Fibroblast of lung (primary cell): ENCODE measurements at regions not wholly inside any gene's neighbourhood (a gene's known extent, or its start where the extent isn't known, plus 50 kb on each side); places are given as distances from the start of the nearest gene placed in this dataset.
A peak's percentile ranks its signal among the peaks of the same experiment; 100 is the strongest.

Source experiments
- DNase-seq, 2 donors: peaks; one replicate each; pipeline versions ENCODE4 v3.0.0 to v3.0.0-alpha.2; 2010; ENCODE audit warnings: low read depth in 2 of 2
- H2AFZ ChIP-seq: 2 replicates; pipeline ENCODE4 v1.5.1; 2012; ENCODE audit warnings: low read length, control low read depth, inconsistent platforms
- H3K27ac ChIP-seq: 2 replicates; pipeline ENCODE4 v1.5.1; 2011; ENCODE audit warnings: low read length, control low read depth; ENCODE audit not compliant: insufficient read depth
- H3K27me3 ChIP-seq: 2 replicates; pipeline ENCODE4 v1.5.1; 2011; ENCODE audit warnings: mild to moderate bottlenecking, low read length; ENCODE audit not compliant: control insufficient read depth, insufficient read depth
- H3K36me3 ChIP-seq: 2 replicates; pipeline ENCODE4 v1.5.1; 2011; ENCODE audit warnings: low read length; ENCODE audit not compliant: control insufficient read depth, insufficient read depth
- H3K4me1 ChIP-seq: 2 replicates; pipeline ENCODE4 v1.5.1; 2011; ENCODE audit warnings: low read length; ENCODE audit not compliant: control insufficient read depth, insufficient read depth; ENCODE audit errors: extremely low read depth
- H3K4me2 ChIP-seq: 2 replicates; pipeline ENCODE4 v1.5.1; 2011; ENCODE audit warnings: low read length, control low read depth; ENCODE audit not compliant: insufficient read depth; ENCODE audit errors: extremely low read depth
- H3K4me3 ChIP-seq, 4 experiments: fragments of 200-600 bp in 1 of 4; sonication (generic) in 1 of 4; replicated peaks in 1 of 4; 2 replicates each; pipeline ENCODE4 v1.5.1; 2011 to 2016; ENCODE audit warnings: low read length in 4 of 4, low read depth in 3 of 4, mild to moderate bottlenecking in 3 of 4, control low read depth in 2 of 4, inconsistent platforms in 1 of 4, mixed read lengths in 1 of 4; ENCODE audit not compliant: insufficient read depth in 1 of 4; ENCODE audit errors: control extremely low read depth in 1 of 4
- H3K79me2 ChIP-seq: 2 replicates; pipeline ENCODE4 v1.5.1; 2012; ENCODE audit warnings: mild to moderate bottlenecking, low read length, inconsistent platforms; ENCODE audit not compliant: control insufficient read depth, insufficient read depth
- H3K9ac ChIP-seq: 2 replicates; pipeline ENCODE4 v1.5.1; 2011; ENCODE audit warnings: mild to moderate bottlenecking, low read length, control low read depth; ENCODE audit not compliant: insufficient read depth
- H3K9me3 ChIP-seq: 2 replicates; pipeline ENCODE4 v1.5.1; 2012; ENCODE audit warnings: low read depth, low read length; ENCODE audit not compliant: control insufficient read depth, insufficient read depth
- H4K20me1 ChIP-seq: 2 replicates; pipeline ENCODE4 v1.5.1; 2011; ENCODE audit warnings: low read length; ENCODE audit not compliant: control insufficient read depth, insufficient read depth; ENCODE audit errors: extremely low read depth
- EZH2 ChIP-seq: IDR thresholded peaks from 2 replicates; pipeline ENCODE4 v1.5.1; 2012; ENCODE audit warnings: low read length, control low read depth, mild to moderate bottlenecking; ENCODE audit errors: missing control alignments
- TF ChIP-seq, protein P1 (sequence below), 2 donors: IDR thresholded peaks in 1 of 2; conservative IDR thresholded peaks in 1 of 2; 1 replicate in 1 of 2; 2 replicates in 1 of 2; pipeline ENCODE4 v1.5.1; 2011 to 2012; ENCODE audit warnings: low read length in 2 of 2, control low read depth in 1 of 2, inconsistent platforms in 1 of 2, low read depth in 1 of 2, mild to moderate bottlenecking in 1 of 2

DNA sequence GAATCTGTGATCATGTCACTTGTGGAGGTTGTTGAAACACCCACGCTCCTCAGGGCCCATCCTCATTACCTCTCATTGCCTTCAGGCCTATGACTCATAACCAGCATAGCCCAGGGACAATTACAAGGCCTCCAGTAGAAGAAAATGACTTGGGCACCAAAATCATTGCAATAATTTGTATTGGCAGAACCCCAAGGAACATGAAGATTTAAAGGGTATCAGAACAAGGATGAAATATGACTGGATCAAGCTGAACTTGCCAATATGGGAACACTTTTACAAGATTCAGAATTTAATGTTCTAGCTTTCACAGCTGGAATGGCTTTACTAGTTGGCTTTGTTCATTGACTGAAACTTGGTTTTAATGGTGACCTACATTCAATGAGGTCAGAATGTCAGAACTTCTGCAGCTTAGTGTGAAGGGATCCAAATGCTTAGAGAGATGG lies 156.4 kb downstream of the COPS8 start:
- Histone ChIP-seq H3K27me3 (no peaks in the 10 kb centered on the region), H3K36me3 (no peaks in the 10 kb centered on the region), H3K9me3 (no peaks in the 10 kb centered on the region), H4K20me1 (no peaks in the 10 kb centered on the region), H3K4me1 (no peaks in the 10 kb centered on the region), H2AFZ (no peak overlapping the region), H3K79me2 (no peaks in the 10 kb centered on the region), H3K4me3 (no peak overlapping the region), H3K27ac (no peak overlapping the region), H3K4me2 (no peak overlapping the region), H3K9ac (no peak overlapping the region)
- peak in 1 of 2 donors; percentile 47 for DNase-seq
- TF ChIP-seq EZH2 = no peak
- TF ChIP-seq, protein P1, sequence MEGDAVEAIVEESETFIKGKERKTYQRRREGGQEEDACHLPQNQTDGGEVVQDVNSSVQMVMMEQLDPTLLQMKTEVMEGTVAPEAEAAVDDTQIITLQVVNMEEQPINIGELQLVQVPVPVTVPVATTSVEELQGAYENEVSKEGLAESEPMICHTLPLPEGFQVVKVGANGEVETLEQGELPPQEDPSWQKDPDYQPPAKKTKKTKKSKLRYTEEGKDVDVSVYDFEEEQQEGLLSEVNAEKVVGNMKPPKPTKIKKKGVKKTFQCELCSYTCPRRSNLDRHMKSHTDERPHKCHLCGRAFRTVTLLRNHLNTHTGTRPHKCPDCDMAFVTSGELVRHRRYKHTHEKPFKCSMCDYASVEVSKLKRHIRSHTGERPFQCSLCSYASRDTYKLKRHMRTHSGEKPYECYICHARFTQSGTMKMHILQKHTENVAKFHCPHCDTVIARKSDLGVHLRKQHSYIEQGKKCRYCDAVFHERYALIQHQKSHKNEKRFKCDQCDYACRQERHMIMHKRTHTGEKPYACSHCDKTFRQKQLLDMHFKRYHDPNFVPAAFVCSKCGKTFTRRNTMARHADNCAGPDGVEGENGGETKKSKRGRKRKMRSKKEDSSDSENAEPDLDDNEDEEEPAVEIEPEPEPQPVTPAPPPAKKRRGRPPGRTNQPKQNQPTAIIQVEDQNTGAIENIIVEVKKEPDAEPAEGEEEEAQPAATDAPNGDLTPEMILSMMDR (conservative IDR thresholded peaks at IDR 0.05 in 1 of 2, IDR thresholded peaks at IDR 0.05 in 1 of 2; ENCODE audit: low read depth in 1 of 2, low read length in 2 of 2) = no peak

DNA sequence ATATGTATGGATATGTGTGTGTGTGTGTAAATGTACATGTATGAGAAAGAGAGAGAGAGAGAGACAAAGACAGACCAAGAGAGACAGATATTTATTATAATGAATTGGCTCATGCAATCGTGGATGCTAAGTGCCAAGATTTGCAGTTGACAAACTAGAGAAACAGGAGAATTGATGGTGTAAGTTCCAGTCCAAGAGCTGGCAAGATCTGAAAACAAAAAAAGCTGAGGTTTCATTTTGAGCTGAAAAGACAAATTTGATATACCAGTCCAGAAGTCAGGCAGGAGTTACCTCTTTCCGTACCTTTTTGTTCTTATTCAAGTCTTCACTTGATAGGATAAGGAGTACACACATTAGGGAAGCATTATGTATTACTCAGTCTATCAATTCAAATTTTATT lies 157.8 kb downstream of the COPS8 start:
- H3K9ac ChIP-seq = no peak overlapping the region
- TF ChIP-seq, protein P1 (conservative IDR thresholded peaks at IDR 0.05 in 1 of 2, IDR thresholded peaks at IDR 0.05 in 1 of 2; ENCODE audit: low read depth in 1 of 2, low read length in 2 of 2) = no peak
- no peak for TF ChIP-seq EZH2
- no peak overlapping the region for H2AFZ ChIP-seq
- no peaks in the 10 kb centered on the region for H3K79me2 ChIP-seq
- H3K27me3 ChIP-seq = no peaks in the 10 kb centered on the region
- no peaks in the 10 kb centered on the region for H3K36me3 ChIP-seq
- H3K4me1 ChIP-seq = no peaks in the 10 kb centered on the region
- no peak overlapping the region for H3K27ac ChIP-seq
- no peak overlapping the region for H3K4me2 ChIP-seq
- H4K20me1 ChIP-seq = no peaks in the 10 kb centered on the region
- H3K9me3 ChIP-seq = no peaks in the 10 kb centered on the region
- no peak for DNase-seq
- H3K4me3 ChIP-seq = no peak overlapping the region

DNA sequence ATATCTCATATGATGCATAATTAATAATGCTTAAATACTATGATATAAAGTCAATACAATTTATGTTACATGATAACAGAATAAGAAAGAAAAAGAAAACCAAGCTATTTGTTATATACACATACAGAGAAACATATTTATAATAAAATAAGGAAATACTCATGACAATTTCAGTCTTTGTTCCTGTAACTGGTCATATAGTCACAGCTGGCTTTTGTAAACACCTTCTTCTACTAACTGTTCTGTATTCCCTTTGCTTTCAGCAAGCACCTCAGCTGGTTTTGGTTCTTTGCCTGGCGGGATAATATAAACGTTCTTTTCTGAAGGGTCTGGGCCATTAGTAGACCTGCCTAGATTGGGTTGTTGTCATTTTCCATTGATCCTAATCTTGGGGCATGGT lies 158.5 kb downstream of the COPS8 start:
- H3K27me3 ChIP-seq = no peaks in the 10 kb centered on the region
- no peaks in the 10 kb centered on the region for H4K20me1 ChIP-seq
- no peak overlapping the region for H3K4me2 ChIP-seq
- H3K4me1 ChIP-seq = no peaks in the 10 kb centered on the region
- no peaks in the 10 kb centered on the region for H3K79me2 ChIP-seq
- H3K4me3 ChIP-seq = no peak overlapping the region
- H3K27ac ChIP-seq = peak overlapping the region; percentile 71
- no peaks in the 10 kb centered on the region for H3K9me3 ChIP-seq
- no peak overlapping the region for H2AFZ ChIP-seq
- no peaks in the 10 kb centered on the region for H3K36me3 ChIP-seq
- DNase-seq = no peak
- H3K9ac ChIP-seq = no peak overlapping the region
- TF ChIP-seq, protein P1 (conservative IDR thresholded peaks at IDR 0.05 in 1 of 2, IDR thresholded peaks at IDR 0.05 in 1 of 2; ENCODE audit: low read depth in 1 of 2, low read length in 2 of 2) = no peak
